Transverse colon (tissue), 4 donors: ENCODE measurements at regions not wholly inside any gene's neighbourhood (a gene's known extent, or its start where the extent isn't known, plus 50 kb on each side); places are given as distances from the start of the nearest gene placed in this dataset.

Experiments used
- DNase-seq: peaks from one replicate; pipeline ENCODE4 v3.0.0-alpha.2; 2019
- H3K27ac ChIP-seq, 4 donors: fragments of 200-600 bp; sonication (generic); 2 replicates each; pipeline ENCODE4 v1.5.1; 2016 to 2018; ENCODE audit warnings: inconsistent platforms in 4 of 4
- H3K27me3 ChIP-seq: fragments of 200-600 bp; sonication (generic); 2 replicates; pipeline ENCODE4 v1.5.1; 2017; ENCODE audit warnings: inconsistent platforms
- H3K36me3 ChIP-seq, 4 donors: fragments of 200-600 bp; sonication (generic); 2 replicates each; pipeline ENCODE4 v1.5.1; 2017 to 2019; ENCODE audit warnings: inconsistent platforms in 4 of 4
- H3K4me1 ChIP-seq, 4 donors: fragments of 200-600 bp; sonication (generic); 2 replicates each; pipeline ENCODE4 v1.5.1; 2017 to 2020; ENCODE audit warnings: inconsistent platforms in 4 of 4
- H3K4me3 ChIP-seq, 4 donors: fragments of 200-600 bp; sonication (generic); 1 replicate in 1 of 4; 2 replicates in 3 of 4; pipeline versions ENCODE4 v1.5.1 to v1.6.1; 2017 to 2019; ENCODE audit warnings: inconsistent platforms in 4 of 4
- H3K9me3 ChIP-seq, 2 donors: fragments of 200-600 bp; sonication (generic); 2 replicates each; pipeline ENCODE4 v1.5.1; 2017 to 2019; ENCODE audit warnings: inconsistent platforms in 2 of 2
- CTCF ChIP-seq, 5 experiments: fragments of 200-600 bp in 3 of 5; fragments of 450-650 bp in 2 of 5; sonication (generic) in 3 of 5; IDR thresholded peaks; 1 replicate in 2 of 5; 2 replicates in 3 of 5; pipeline ENCODE4 v1.5.1; 2016 to 2017; ENCODE audit warnings: antibody characterized with exemption in 5 of 5, inconsistent platforms in 3 of 5, mild to moderate bottlenecking in 2 of 5, moderate library complexity in 1 of 5
- EP300 ChIP-seq: sonication (generic); formaldehyde crosslinking; IDR thresholded peaks from one replicate; pipeline ENCODE4 v1.6.1; 2017; ENCODE audit warnings: antibody characterized with exemption, low read depth
- POLR2A ChIP-seq: fragments of 450-650 bp; IDR thresholded peaks from one replicate; pipeline ENCODE4 v1.6.1; 2016; ENCODE audit warnings: antibody characterized with exemption, mild to moderate bottlenecking, moderate library complexity
- POLR2AphosphoS5 ChIP-seq, 3 donors: sonication (generic); formaldehyde crosslinking; IDR thresholded peaks; one replicate each; pipeline ENCODE4 v1.6.1; 2016; ENCODE audit warnings: antibody characterized with exemption in 3 of 3
- WGBS, 2 donors: methylation state at CpG; one replicate each; pipeline ENCODE4 v1.1.5; 2018; ENCODE audit warnings: low coverage in 1 of 2; 5-methylcytosine and 5-hydroxymethylcytosine counted together
- in situ Hi-C, 4 donors: fragments of 200-750 bp; cut with MboI; loops; one replicate each; pipeline versions ENCODE4 v1.15.0 to v1.15.1; 2017; ENCODE audit warnings: low sequenced_read_pairs in 3 of 4, low pct_ligation_motif_present in 1 of 4, low pct_unique_long_range_greater_than_20kb in 1 of 4
- intact Hi-C: fragments of 100-400 bp; cut with DNase I; formaldehyde crosslinking; loops from one replicate; pipeline ENCODE4 v1.15.1; 2023; ENCODE audit warnings: low total_unique reads

- in situ Hi-C loops, result no loop called here
- H3K27ac ChIP-seq, result no peak overlapping the region
- intact Hi-C loops, result no loop called here
- WGBS, 2 donors, result 78 to 100% methylated on average over 1 of the region's 1 CpG
- DNase-seq, result no peak
- no peaks in the 10 kb centered on the region for H3K9me3 ChIP-seq
- no peaks in the 10 kb centered on the region for H3K27me3 ChIP-seq
- TF ChIP-seq POLR2A (no peak), EP300 (no peak), POLR2AphosphoS5 (IDR thresholded peaks at IDR 0.05) (no peak), CTCF (IDR thresholded peaks at IDR 0.05) (no peak)
- H3K36me3 ChIP-seq, result no peaks in the 10 kb centered on the region
- H3K4me1 ChIP-seq, result no peaks in the 10 kb centered on the region
- no peak overlapping the region for H3K4me3 ChIP-seq
These were observed 83.8 kb upstream of the CLEC14A start for GRCh38 chr14:38339696-38340095.

GRCh38 chr14:38336298-38336697, 80.4 kb upstream of the CLEC14A start:
- intact Hi-C loops, result no loop called here

GRCh38 chr14:38330275-38330674, 74.4 kb upstream of the CLEC14A start:
- no peaks in the 10 kb centered on the region for H3K27me3 ChIP-seq
- DNase-seq, result no peak
- no peak overlapping the region for H3K4me3 ChIP-seq
- intact Hi-C loops, result no loop called here
- H3K36me3 ChIP-seq, result no peaks in the 10 kb centered on the region
- no peaks in the 10 kb centered on the region for H3K4me1 ChIP-seq
- H3K9me3 ChIP-seq, result no peaks in the 10 kb centered on the region
- no peak overlapping the region for H3K27ac ChIP-seq
- WGBS, 2 donors, result 70 to 92% methylated on average over 1 to 2 of the region's 2 CpGs
- in situ Hi-C loops, result no loop called here
- TF ChIP-seq POLR2A (no peak), EP300 (no peak), POLR2AphosphoS5 (IDR thresholded peaks at IDR 0.05) (no peak), CTCF (IDR thresholded peaks at IDR 0.05) (no peak)

More at GRCh38 chr14:38336298-38336697, 80.4 kb upstream of the CLEC14A start:
- no peaks in the 10 kb centered on the region for H3K4me1 ChIP-seq
- no peak for DNase-seq
- TF ChIP-seq EP300 (no peak), CTCF (IDR thresholded peaks at IDR 0.05) (no peak), POLR2AphosphoS5 (IDR thresholded peaks at IDR 0.05) (no peak), POLR2A (no peak)
- H3K27ac ChIP-seq, result no peak overlapping the region
- in situ Hi-C loops, result no loop called here
- H3K36me3 ChIP-seq, result no peaks in the 10 kb centered on the region
- no peak overlapping the region for H3K4me3 ChIP-seq
- no peaks in the 10 kb centered on the region for H3K27me3 ChIP-seq
- H3K9me3 ChIP-seq, result no peaks in the 10 kb centered on the region

- 73 to 77% methylated on average over 1 of the region's 1 CpG for WGBS, 2 donors
- Histone ChIP-seq H3K4me1 (no peaks in the 10 kb centered on the region), H3K4me3 (no peak overlapping the region), H3K27me3 (no peaks in the 10 kb centered on the region), H3K27ac (no peak overlapping the region), H3K9me3 (no peaks in the 10 kb centered on the region), H3K36me3 (no peaks in the 10 kb centered on the region)
- no peak for DNase-seq
- in situ Hi-C loops (no loop called here), intact Hi-C loops (no loop called here)
- no peak for TF ChIP-seq POLR2AphosphoS5 (IDR thresholded peaks at IDR 0.05)
- TF ChIP-seq CTCF (IDR thresholded peaks at IDR 0.05), result no peak
- no peak for TF ChIP-seq POLR2A
- no peak for TF ChIP-seq EP300
These were observed 73.4 kb upstream of the CLEC14A start for GRCh38 chr14:38329246-38329645.
